HuH-7 (cell line): ENCODE measurements at regions not wholly inside any gene's neighbourhood (a gene's known extent, or its start where the extent isn't known, plus 50 kb on each side); places are given as distances from the start of the nearest gene placed in this dataset.
A peak's percentile ranks its signal among the peaks of the same experiment; 100 is the strongest.
"Not testable (repeated sequence)": the region's sequence is repeated elsewhere in the genome, so short reads cannot be mapped to it uniquely, and the experiment has no call there.

Experiments
- DNase-seq: peaks from one replicate; pipeline ENCODE4 v3.0.0; 2011; ENCODE audit warnings: low spot score

DNA sequence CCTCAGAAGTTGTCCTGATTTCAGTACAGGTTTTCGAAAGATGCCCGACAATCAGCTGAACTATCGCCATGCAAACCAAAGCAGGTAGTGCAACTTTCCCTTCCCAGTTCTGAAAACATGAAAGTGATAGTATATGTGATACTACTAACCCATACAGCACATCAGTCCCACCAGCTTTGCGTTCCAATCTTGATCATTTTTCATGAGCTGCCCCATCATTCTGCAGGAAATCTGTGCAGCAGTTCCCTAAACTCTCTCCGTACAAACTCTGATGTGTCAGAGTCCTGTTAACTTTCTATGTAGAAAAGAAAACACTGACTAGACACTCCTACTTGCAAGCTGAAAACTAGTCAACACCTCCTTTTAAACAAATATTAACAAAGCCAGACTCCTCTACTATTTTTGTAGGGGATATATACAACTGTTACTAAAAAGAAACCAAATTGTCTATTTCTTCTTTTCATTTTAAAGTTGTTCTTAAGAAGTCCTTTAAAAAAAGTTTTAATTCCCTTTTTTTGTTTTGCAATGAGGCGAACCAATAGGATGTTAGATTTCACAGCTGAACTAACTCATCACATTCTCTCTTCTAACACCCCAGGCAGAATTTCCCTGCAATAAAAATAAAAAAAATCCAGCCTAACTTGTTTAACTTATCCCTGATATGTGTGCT is 99.6 kb upstream of the DST start:
- DNase-seq: no peak

GRCh38 chr6:56741472-56741871 is 98.8 kb upstream of the DST start:
- no peak for DNase-seq

- no peak for DNase-seq
Measured at GRCh38 chr6:56739836-56740815, 97.4 kb upstream of the DST start.

DNA sequence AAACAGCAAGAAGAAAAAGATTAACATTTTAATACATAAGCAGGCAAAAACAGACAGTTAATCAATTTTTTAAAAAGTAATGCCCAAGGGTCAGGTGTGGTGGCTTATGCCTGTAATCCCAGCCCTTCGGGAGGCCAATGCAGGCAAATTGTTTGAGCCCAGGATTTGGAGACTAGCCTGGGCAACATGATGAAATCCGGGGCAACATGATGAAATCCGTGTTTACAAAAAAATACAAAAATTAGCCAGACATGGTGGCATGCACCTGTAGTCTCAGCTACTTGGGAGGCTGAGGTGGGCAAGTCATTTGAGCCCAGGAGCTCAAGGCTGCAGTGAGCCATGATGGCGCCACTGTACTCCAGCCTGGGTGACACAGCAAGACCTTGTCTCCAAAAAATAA is 94.1 kb upstream of the DST start:
- no peak for DNase-seq

DNA sequence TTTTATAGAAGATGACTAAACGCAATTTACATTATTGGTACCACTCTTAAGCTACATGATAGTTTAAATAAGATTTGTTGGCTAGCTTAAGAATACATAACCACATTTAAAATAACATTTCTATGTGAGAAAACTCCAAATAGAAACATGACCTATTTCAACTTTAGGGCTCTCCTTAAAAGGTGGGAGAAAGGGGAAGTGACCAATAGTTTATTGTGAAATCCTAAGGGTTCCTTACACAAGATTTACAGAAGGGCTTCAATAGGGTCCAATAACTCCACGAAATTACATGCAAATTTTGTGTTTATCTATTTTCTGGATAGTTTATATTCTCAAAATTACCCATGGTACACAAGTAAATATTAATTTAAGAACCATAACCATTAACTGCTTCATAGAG is 91.6 kb upstream of the DST start:
- DNase-seq: no peak

- no peak for DNase-seq
Measured at GRCh38 chr6:56733211-56733697, 90.6 kb upstream of the DST start.

DNA sequence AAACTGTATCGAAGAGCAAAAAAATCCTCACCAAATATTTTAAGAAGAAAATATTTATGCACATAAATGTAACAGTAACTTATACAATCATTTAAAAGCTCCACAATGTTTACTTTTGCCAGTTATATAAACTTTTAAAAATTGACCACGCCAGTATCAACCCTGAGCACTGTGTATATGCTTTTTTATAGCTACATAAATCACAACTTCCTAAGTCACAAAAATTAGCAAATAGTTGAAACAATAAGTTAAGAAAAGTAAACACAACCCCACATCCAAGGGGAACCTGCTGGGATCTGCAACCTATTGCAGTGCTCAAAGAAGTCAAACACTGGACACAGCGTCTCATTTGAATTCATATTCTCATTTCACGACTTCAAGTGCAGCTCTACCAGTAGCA is 89.8 kb upstream of the DST start:
- no peak for DNase-seq

GRCh38 chr6:56730663-56731529 is 88.2 kb upstream of the DST start:
- no peak for DNase-seq

DNA sequence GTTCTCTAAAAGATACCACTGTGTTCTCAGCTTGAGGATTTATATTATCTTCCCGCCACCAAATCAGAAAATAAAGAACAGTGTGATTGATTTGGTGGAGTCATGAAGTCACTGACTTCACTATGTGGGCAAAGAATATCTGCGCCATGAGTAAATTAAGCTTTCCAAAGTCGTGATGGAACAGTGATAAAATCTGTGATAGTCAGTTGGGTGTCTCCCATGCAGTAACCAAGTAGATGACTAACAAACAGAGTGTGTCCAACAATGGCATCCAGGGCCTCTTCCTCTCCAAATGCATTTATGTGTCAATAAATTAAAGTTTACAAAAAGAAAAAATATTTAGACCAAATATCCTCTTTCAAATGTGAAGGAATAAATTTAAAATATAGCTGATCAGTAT is 87.0 kb upstream of the DST start:
- DNase-seq: no peak

GRCh38 chr6:56729166-56729565 is 86.5 kb upstream of the DST start:
- DNase-seq: not testable (repeated sequence)

DNA sequence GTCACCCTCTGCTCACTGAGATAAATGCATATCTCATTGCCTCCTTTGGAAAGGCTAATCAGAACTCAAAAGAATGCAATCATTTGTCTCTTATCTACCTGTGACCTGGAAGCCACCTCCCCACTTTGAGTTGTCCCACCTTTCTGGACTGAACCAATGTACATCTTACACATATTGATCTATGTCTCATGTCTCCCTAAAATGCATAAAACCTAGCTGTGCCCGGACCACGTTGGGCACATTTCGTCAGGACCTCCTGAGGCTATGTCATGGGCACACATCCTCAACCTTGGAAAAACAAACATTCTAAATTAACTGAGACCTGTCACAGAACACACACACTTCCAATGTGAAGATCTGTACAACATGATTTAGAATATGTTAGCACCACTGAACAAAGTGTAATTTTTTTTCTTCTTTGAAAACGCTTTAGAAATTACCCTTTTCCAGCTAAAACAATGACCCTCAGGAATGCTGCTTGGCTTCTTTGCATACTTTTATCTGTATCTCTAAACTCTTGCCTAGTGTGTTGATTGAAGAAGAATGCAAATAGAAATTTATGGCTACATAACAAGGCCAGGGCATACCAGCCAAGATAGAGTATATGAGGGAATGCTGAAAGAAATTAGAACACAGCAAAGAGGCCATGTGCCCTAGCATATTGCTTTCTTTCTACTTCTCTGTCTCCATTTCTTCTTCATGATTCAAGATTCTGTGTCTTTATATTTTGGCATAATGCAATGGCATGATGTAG is 84.6 kb upstream of the DST start:
- peak; percentile 26 for DNase-seq

GRCh38 chr6:56725254-56725653 is 82.6 kb upstream of the DST start:
- no peak for DNase-seq

DNA sequence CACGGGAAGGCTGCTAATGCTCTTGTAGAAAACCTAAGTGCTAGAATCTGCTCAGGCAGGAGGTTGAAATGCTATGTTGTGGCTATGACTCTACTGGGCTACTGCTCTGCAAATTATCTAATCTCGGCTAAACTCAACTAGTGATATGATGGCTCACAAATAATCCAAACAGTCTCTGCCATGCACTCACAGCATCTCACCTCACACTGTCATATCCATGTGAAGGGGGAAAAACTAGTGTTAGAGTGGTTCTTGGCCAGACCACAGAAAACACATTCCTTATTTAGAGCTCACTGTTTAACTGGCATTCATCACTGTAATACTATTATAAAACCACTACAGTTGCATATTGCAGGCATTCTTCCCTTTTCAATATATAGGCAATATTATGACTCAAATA is 81.8 kb upstream of the DST start:
- no peak for DNase-seq

GRCh38 chr6:56720882-56721281 is 78.2 kb upstream of the DST start:
- DNase-seq: no peak

DNA sequence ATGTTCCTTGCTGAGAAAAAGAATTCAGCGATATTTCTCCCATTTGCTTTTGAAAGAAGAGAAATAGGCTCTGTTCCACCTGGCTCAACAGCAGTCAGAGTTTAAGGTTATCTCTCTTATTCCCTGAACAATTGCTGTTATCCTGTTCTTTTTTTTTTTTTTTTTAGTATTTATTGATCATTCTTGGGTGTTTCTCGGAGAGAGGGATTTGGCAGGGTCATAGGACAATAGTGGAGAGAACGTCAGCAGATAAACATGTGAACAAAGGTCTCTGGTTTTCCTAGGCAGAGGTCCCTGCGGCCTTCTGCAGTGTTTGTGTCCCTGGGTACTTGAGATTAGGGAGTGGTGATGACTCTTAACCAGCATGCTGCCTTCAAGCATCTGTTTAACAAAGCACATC is 77.5 kb upstream of the DST start:
- DNase-seq: not testable (repeated sequence)

GRCh38 chr6:56719315-56720058 is 76.8 kb upstream of the DST start:
- not testable (repeated sequence) for DNase-seq

- no peak for DNase-seq
Measured at GRCh38 chr6:56718236-56718635, 75.5 kb upstream of the DST start.

DNA sequence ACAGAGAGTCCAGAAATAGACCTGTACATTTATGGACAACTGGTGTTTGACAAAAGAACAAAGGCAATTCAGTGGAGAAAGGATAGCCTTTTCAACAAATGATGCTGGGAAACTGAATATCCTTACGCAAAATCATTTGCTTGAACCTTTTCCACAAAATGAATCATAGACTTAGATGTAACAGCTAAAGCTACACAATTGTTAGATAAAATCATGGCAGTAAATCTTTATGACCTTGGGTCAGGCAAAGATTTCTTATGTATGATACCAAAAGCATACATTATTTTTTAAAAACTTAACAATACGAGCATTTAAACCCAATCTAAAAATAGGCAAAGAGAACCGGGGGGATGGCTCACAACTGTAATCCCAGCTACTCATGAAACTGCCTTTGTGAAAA is 73.5 kb upstream of the DST start:
- no peak for DNase-seq

DNA sequence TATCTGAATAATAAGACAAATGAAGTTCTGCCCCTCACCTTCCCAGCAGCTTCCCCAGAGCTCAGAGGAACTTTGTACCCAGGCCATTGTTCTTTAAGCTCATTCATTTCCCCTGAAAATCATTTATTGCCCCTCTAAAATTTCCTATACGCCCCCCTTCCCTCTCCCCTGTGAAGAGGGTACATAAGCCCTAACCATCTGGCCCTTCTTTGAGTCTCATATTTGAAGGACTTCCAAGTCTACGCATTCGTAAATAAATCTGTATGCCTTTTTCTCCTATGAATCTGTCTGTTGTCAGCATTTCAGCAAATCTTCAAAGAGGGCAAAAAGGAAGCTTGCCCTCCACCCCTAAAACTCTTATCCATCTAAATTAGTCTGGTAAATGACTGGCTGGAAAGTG is 73.1 kb upstream of the DST start:
- DNase-seq: no peak

- DNase-seq: no peak
Measured at GRCh38 chr6:56714982-56715456, 72.3 kb upstream of the DST start.

DNA sequence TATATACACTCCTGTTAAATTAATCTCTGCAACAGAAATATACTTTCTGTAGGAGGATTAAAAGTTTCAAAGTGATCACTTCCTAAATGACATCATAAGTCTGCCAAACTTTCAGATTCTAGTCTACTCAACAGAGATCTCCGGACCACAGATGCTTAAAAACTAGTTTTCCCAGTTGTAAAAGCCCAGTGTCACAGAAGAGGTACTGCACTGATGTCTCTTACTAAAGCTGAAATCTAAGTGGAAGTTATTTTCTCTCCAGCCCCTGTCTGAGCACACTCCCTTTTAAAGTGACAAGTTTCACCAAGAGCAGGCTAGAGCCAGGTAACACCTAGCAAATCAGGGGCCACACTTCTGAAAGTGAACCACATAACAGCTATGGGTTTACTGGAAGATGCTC is 71.6 kb upstream of the DST start:
- no peak for DNase-seq
